Midbrain (tissue), 1 donor: ENCODE measurements at regions not wholly inside any gene's neighbourhood (a gene's known extent, or its start where the extent isn't known, plus 50 kb on each side); places are given as distances from the start of the nearest gene placed in this dataset.

Experiments used
- DNase-seq: peaks from one replicate; lab custom pipeline; 2025; lab: John Stamatoyannopoulos, UW

GRCh38 chr3:110530902-110531301, 540.7 kb upstream of the NECTIN3 start:
- DNase-seq, result no peak

DNA sequence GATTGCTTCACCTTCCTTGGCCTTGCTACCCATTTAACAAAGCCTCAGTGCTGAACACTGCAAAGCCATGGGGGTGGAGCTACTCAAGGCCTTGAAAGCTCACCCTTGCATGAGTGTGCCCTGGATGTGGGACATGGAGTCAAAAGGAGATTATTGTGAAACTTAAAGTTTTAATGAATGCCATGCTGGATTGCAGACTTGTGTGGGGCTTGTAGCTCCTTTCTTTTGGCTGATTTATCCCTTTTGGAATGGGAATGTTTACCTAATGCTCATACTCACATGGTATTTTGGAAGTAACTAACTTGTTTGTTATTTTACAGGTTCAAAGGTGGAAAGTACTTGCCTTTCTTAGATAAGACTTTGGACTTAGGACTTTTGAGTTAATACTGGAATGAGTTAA, 538.5 kb upstream of the NECTIN3 start:
- DNase-seq, result no peak

DNA sequence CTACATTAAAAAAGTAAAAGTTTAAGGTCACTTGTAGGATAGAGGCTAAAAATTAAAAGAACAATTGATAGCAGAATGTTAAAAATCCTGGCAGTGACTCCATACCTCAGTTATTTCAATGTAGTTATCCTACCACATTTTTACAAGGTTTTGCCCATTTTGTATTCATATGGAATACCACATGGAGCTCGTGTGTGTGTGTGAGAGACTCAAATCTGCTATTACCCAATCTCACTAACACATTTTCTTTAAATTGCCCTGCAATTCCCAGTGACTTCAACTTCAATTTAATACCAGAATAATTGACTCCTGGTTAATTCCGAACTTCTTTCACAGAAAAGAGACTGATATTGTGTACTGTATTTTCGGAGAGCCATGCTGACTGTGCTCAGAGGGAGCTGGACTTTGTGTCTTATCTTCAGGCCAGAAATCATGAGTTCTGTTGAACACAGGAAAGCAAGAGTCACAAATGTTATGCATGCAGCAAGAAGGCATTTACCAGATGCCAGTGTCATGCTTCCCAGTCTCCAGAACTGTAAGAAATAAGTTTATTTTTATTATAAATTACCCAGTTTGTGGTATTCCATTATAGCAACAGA, 529.0 kb upstream of the NECTIN3 start:
- no peak for DNase-seq

DNA sequence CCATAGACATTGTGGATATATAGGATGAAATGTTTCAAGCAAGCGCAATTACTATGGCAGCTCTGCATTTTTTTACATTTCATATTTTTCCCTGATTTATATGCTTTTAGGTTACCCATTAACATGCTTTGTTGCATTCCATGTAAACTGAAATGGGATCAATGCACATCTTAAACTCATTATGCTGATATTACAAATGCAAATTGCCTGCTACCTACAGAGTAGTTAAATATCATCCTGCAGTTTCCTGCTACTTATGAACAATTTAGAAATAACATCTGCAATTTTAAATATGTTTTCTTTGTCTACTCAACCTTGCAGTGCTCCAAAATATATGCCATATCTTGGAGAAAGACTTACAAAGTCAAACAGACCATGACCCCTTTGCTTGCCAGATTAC, 526.9 kb upstream of the NECTIN3 start:
- no peak for DNase-seq

- DNase-seq, result no peak
Observed at GRCh38 chr3:110550511-110550910, 521.1 kb upstream of the NECTIN3 start.

- no peak for DNase-seq
Observed at GRCh38 chr3:110562621-110563020, 509.0 kb upstream of the NECTIN3 start.

- DNase-seq, result no peak
Observed at GRCh38 chr3:110564674-110565073, 506.9 kb upstream of the NECTIN3 start.

GRCh38 chr3:110567029-110567428, 504.6 kb upstream of the NECTIN3 start:
- DNase-seq, result no peak

DNA sequence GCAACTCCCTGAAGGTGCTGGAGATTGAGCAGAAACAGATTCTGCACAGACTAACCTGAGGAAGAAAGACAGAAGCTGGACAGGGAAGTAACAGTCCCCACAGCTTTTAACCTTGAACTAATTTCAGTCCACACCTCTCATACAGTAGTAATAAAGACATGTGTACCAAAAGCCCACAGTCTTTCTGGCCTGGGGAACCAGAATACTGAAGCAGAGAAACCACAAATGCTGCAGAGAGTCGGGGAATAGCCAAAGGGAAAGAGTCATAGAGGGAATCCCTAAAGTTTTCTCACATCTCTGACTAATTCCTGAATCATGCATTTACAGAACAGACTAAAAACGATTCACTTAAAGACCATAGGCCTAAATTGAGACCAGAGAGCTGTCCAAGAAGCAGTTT, 503.4 kb upstream of the NECTIN3 start:
- no peak for DNase-seq

DNA sequence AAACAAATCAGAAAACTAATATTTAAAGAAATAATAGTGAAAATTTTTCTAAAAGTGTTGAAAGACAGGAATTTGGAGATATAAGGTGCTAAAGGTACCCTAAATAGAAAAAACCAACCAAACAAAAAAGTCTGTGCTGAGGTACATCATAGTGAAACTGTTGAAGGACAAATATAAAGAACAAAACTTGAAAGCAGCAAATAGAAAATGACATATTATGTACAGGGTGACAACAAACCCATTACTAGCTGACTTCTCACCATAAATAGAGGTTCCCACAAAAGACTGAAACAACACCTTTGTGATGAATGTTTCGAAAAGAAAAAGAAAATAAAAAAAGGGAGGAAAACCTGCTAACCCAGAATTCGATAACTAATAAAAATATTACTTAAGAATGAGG, 502.5 kb upstream of the NECTIN3 start:
- DNase-seq, result no peak

- no peak for DNase-seq
Observed at GRCh38 chr3:110575702-110576101, 495.9 kb upstream of the NECTIN3 start.

- no peak for DNase-seq
Observed at GRCh38 chr3:110576960-110577359, 494.7 kb upstream of the NECTIN3 start.

DNA sequence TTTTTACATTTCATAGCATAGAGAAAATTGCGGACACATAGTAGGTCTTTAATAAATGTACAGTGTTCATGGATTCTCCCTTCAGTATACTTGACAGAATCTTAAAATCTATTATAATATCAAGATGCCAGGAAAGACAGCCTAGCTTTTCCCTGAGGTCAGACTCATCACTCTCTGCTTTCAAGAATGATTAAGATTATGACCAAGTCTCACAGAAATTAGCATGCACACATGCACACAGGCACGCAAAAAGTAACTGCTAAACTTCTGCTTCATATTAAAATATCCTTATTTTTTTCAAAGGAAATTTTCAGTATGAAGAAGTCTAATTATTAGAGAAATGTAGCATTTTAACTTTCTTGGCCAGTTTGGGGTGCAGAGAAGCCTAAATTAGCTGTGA, 493.8 kb upstream of the NECTIN3 start:
- no peak for DNase-seq

DNA sequence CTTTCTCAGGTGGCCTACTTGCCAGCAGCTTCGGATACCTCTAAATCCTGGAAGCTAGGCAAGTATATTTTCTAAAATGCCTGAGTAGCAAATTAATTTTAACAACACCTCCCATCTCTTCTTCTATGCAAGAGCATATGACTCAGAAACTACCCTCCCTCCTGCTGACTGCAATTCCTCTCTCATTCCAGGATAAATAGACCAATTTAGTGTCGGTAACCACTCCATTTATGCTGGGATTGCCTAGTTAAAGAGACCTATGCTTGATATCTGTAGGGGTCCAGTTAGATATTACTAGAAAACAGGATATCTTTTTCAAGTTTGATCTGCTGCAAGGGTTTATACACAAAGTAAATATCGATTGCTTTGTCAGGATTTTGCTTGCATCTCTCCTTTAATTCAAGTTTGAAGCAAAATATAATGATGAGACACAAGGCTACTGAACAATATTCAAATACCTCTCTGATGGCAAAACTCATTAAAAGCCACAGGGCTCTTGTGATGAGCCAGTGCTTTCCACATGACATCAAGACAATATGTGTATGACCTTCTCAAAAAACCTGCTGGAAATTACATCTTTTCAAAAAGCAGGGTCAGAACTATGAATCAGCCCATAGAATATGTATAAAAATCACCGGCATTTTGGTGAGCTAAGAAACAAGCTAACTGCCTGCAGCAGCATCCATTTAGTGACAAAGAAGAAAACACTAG, 491.6 kb upstream of the NECTIN3 start:
- no peak for DNase-seq

DNA sequence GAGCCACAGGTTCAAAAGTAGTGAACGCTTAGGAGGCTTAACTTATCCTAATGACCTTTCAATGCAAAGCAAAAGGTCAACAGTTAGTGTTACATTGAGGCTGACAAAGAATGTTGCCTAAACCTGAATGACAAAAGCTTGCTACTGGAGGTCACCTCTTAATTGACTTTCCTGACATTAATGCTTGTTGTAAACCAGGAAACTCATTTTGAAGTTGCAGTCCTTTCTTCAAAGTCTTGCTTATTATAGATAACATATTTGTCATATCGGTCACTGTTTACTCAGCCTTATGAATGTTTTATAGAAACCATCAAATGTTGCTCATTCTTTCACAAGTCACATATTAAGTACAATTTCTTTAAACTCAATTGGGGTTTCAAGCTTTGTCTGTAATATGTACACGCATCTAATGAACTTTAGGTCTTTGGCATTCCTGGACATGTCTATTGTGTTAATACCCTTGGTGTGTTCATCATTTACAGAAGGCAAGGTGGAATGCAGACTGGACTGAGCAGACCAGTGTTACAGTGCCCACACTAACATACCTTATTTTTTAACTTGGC, 488.2 kb upstream of the NECTIN3 start:
- no peak for DNase-seq

- DNase-seq, result no peak
Observed at GRCh38 chr3:110588906-110589305, 482.7 kb upstream of the NECTIN3 start.

- no peak for DNase-seq
Observed at GRCh38 chr3:110589341-110589740, 482.3 kb upstream of the NECTIN3 start.

- no peak for DNase-seq
Observed at GRCh38 chr3:110593749-110594148, 477.9 kb upstream of the NECTIN3 start.

DNA sequence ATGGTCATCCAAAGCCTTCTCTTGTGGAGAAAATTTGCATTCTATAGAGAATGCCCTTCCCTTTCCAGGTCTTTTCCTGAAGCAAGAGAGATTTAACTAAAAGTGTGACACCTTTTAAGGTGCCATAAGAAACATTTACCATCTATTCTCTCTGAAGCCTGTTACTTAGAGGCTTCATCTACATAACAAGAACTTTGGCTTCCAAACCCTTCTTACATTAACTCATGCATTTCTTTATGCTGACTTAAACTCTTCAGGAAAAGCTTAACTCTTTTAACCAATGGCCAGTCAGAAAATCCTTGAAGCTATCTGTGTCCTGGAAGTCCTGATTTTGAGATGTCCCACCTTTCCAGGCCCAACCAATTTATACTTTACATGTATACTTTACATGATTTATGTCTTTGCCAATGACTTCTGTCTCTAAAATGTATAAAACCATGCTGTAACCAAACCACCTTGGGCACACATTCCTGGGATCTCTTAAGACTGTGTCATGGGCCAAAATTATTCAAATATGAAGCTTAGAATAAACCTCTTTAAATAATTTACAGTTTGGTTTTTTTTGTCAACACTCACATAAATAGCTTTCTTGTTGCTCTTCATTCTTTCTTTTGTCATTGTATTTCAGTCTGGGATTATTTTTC, 472.6 kb upstream of the NECTIN3 start:
- DNase-seq, result no peak

GRCh38 chr3:110608566-110608965, 463.1 kb upstream of the NECTIN3 start:
- no peak for DNase-seq

- no peak for DNase-seq
Observed at GRCh38 chr3:110612045-110612444, 459.6 kb upstream of the NECTIN3 start.

- no peak for DNase-seq
Observed at GRCh38 chr3:110614186-110614585, 457.4 kb upstream of the NECTIN3 start.

GRCh38 chr3:110615454-110615853, 456.2 kb upstream of the NECTIN3 start:
- DNase-seq, result no peak
